ENCODE measurements at regions not wholly inside any gene's neighbourhood (a gene's known extent, or its start where the extent isn't known, plus 50 kb on each side); places are given as distances from the start of the nearest gene placed in this dataset.

- TF ChIP-seq POU6F1 (CRISPR knock-in tag; IDR thresholded peaks at IDR 0.05; ENCODE audit: borderline replicate concordance, low read depth) (no peak), ZNF8 (CRISPR knock-in tag; IDR thresholded peaks at IDR 0.05) (no peak), TSHZ2 (CRISPR knock-in tag; IDR thresholded peaks at IDR 0.05) (no peak), ISL1 (CRISPR knock-in tag; IDR thresholded peaks at IDR 0.05) (no peak), PATZ1 (CRISPR knock-in tag; IDR thresholded peaks at IDR 0.05; ENCODE audit: borderline replicate concordance) (no peak), ESRRG (CRISPR knock-in tag; IDR thresholded peaks at IDR 0.05) (no peak), TOX (CRISPR knock-in tag; IDR thresholded peaks at IDR 0.05; ENCODE audit: borderline replicate concordance) (no peak), ZFP30 (CRISPR knock-in tag; IDR thresholded peaks at IDR 0.05) (no peak), CSDC2 (CRISPR knock-in tag; IDR thresholded peaks at IDR 0.05) (no peak), ARNTL (CRISPR knock-in tag; IDR thresholded peaks at IDR 0.05; ENCODE audit: borderline replicate concordance, low read depth) (no peak), ZNF565 (CRISPR knock-in tag; conservative IDR thresholded peaks at IDR 0.05; ENCODE audit: low read depth) (no peak)
Observed at GRCh38 chr4:34845926-34846325, 1398.4 kb downstream of the ARAP2 start.

All from SK-N-SH treated with all-trans-retinoic acid at 6 μM for 48 hours (cell line).